ENCODE measurements at regions not wholly inside any gene's neighbourhood (a gene's known extent, or its start where the extent isn't known, plus 50 kb on each side); places are given as distances from the start of the nearest gene placed in this dataset.

GRCh38 chr4:62414563-62414962, 1214.4 kb downstream of the ADGRL3 start:
- Histone ChIP-seq H3K4me3 (ENCODE audit: insufficient read depth, low read length) (no peak overlapping the region), H3K27ac (ENCODE audit: low read depth, low read length) (no peak overlapping the region), H3K79me2 (ENCODE audit: insufficient read depth, low read length) (no peaks in the 10 kb centered on the region), H3K4me1 (ENCODE audit: insufficient read depth, low read length) (no peaks in the 10 kb centered on the region), H3K9me3 (ENCODE audit: low read depth, low read length) (peaks cover 2% of the 10 kb centered on the region), H3K36me3 (ENCODE audit: insufficient read depth, low read length) (no peaks in the 10 kb centered on the region), H4K20me1 (ENCODE audit: insufficient read depth, low read length) (no peaks in the 10 kb centered on the region), H3K27me3 (ENCODE audit: insufficient read depth, low read length) (no peaks in the 10 kb centered on the region), H2AFZ (ENCODE audit: low read length) (no peak overlapping the region), H3K4me2 (ENCODE audit: insufficient read depth, low read length) (no peak overlapping the region)
- DNase-seq (ENCODE audit: insufficient read length, low spot score, missing footprints), result no peak
- TF ChIP-seq CTCF (IDR thresholded peaks at IDR 0.05; ENCODE audit: extremely low read depth, low read depth, low read length), result no peak

GRCh38 chr4:62410371-62411003, 1210.4 kb downstream of the ADGRL3 start:
- TF ChIP-seq CTCF (IDR thresholded peaks at IDR 0.05; ENCODE audit: extremely low read depth, low read depth, low read length), result no peak
- Histone ChIP-seq H3K79me2 (ENCODE audit: insufficient read depth, low read length) (no peaks in the 10 kb centered on the region), H3K9me3 (ENCODE audit: low read depth, low read length) (peaks cover 6% of the 10 kb centered on the region)

GRCh38 chr4:62408454-62408853, 1208.3 kb downstream of the ADGRL3 start:
- H3K4me2 ChIP-seq (ENCODE audit: insufficient read depth, low read length), result no peak overlapping the region
- no peak overlapping the region for H3K4me3 ChIP-seq (ENCODE audit: insufficient read depth, low read length)
- no peak for DNase-seq (ENCODE audit: insufficient read length, low spot score, missing footprints)
- H3K36me3 ChIP-seq (ENCODE audit: insufficient read depth, low read length), result no peaks in the 10 kb centered on the region
- H3K4me1 ChIP-seq (ENCODE audit: insufficient read depth, low read length), result no peaks in the 10 kb centered on the region
- H3K79me2 ChIP-seq (ENCODE audit: insufficient read depth, low read length), result no peaks in the 10 kb centered on the region
- TF ChIP-seq CTCF (IDR thresholded peaks at IDR 0.05; ENCODE audit: extremely low read depth, low read depth, low read length), result no peak
- no peak overlapping the region for H3K27ac ChIP-seq (ENCODE audit: low read depth, low read length)
- H4K20me1 ChIP-seq (ENCODE audit: insufficient read depth, low read length), result no peaks in the 10 kb centered on the region
- H3K9me3 ChIP-seq (ENCODE audit: low read depth, low read length), result peaks cover 6% of the 10 kb centered on the region
- H3K27me3 ChIP-seq (ENCODE audit: insufficient read depth, low read length), result no peaks in the 10 kb centered on the region
- H2AFZ ChIP-seq (ENCODE audit: low read length), result no peak overlapping the region

More at GRCh38 chr4:62410371-62411003, 1210.4 kb downstream of the ADGRL3 start:
- Histone ChIP-seq H3K36me3 (ENCODE audit: insufficient read depth, low read length) (no peaks in the 10 kb centered on the region), H3K4me2 (ENCODE audit: insufficient read depth, low read length) (no peak overlapping the region), H3K4me1 (ENCODE audit: insufficient read depth, low read length) (no peaks in the 10 kb centered on the region), H4K20me1 (ENCODE audit: insufficient read depth, low read length) (no peaks in the 10 kb centered on the region), H3K4me3 (ENCODE audit: insufficient read depth, low read length) (no peak overlapping the region), H3K27me3 (ENCODE audit: insufficient read depth, low read length) (no peaks in the 10 kb centered on the region), H2AFZ (ENCODE audit: low read length) (no peak overlapping the region), H3K27ac (ENCODE audit: low read depth, low read length) (no peak overlapping the region)
- no peak for DNase-seq (ENCODE audit: insufficient read length, low spot score, missing footprints)

GRCh38 chr4:62407534-62407933, 1207.4 kb downstream of the ADGRL3 start:
- Histone ChIP-seq H3K4me1 (ENCODE audit: insufficient read depth, low read length) (no peaks in the 10 kb centered on the region), H3K27me3 (ENCODE audit: insufficient read depth, low read length) (no peaks in the 10 kb centered on the region), H3K79me2 (ENCODE audit: insufficient read depth, low read length) (no peaks in the 10 kb centered on the region), H2AFZ (ENCODE audit: low read length) (no peak overlapping the region), H3K36me3 (ENCODE audit: insufficient read depth, low read length) (no peaks in the 10 kb centered on the region), H3K9me3 (ENCODE audit: low read depth, low read length) (peaks cover 6% of the 10 kb centered on the region), H3K27ac (ENCODE audit: low read depth, low read length) (no peak overlapping the region), H3K4me2 (ENCODE audit: insufficient read depth, low read length) (no peak overlapping the region), H4K20me1 (ENCODE audit: insufficient read depth, low read length) (no peaks in the 10 kb centered on the region), H3K4me3 (ENCODE audit: insufficient read depth, low read length) (no peak overlapping the region)
- DNase-seq (ENCODE audit: insufficient read length, low spot score, missing footprints), result no peak
- TF ChIP-seq CTCF (IDR thresholded peaks at IDR 0.05; ENCODE audit: extremely low read depth, low read depth, low read length), result no peak

Measured in osteoblast (primary cell).